PC-3 (cell line): ENCODE measurements at regions not wholly inside any gene's neighbourhood (a gene's known extent, or its start where the extent isn't known, plus 50 kb on each side); places are given as distances from the start of the nearest gene placed in this dataset.

Experiments used
- ATAC-seq: fragments of 200-7000 bp; cut with Tn5 transposase; 2 replicates; pipeline ENCODE4 v1.9.1; 2020; ENCODE audit warnings: mild to moderate bottlenecking, moderate library complexity
- BruUV-seq: library from RNA; stranded (reverse); fragments of 400-500 nt; replicated peaks from 2 replicates; lab custom pipeline; 2021; lab: Mats Ljungman, UMichigan
- CTCF ChIA-PET: fragments of 300-600 bp; sonication (Branson Sonifier 250); formaldehyde crosslinking; loops from one replicate; lab custom pipeline; 2022; ENCODE audit warnings: antibody characterized with exemption; lab: Charles Lee
- POLR2A ChIA-PET: fragments of 300-600 bp; sonication (Branson Sonifier 250); formaldehyde crosslinking; loops from one replicate; lab custom pipeline; 2022; ENCODE audit warnings: antibody characterized with exemption; ENCODE audit not compliant: unreplicated experiment; lab: Charles Lee
- DNase-seq: peaks from one replicate; pipeline ENCODE4 v3.0.0-alpha.2; 2015
- H2AFZ ChIP-seq: fragments of 300-600 bp; sonication (generic); 2 replicates; pipeline ENCODE4 v1.6.0; 2016; ENCODE audit warnings: antibody characterized with exemption, low read length
- H3F3A ChIP-seq: fragments of 300-600 bp; sonication (generic); one replicate; pipeline ENCODE4 v1.6.0; 2017; ENCODE audit warnings: antibody characterized with exemption, low read length, control low read depth, mild to moderate bottlenecking; ENCODE audit not compliant: unreplicated experiment
- H3K27ac ChIP-seq: fragments of 300-600 bp; sonication (generic); 2 replicates; pipeline ENCODE4 v1.5.1; 2016; ENCODE audit warnings: mild to moderate bottlenecking, low read length
- H3K27me3 ChIP-seq: fragments of 300-600 bp; sonication (generic); 2 replicates; pipeline ENCODE4 v1.6.1; 2016; ENCODE audit warnings: low read length, mixed read lengths
- H3K36me3 ChIP-seq: fragments of 300-600 bp; sonication (generic); 2 replicates; pipeline ENCODE4 v1.6.1; 2016; ENCODE audit warnings: low read depth, mixed run types, low read length, mixed read lengths
- H3K4me1 ChIP-seq: fragments of 300-600 bp; sonication (generic); 2 replicates; pipeline ENCODE4 v1.5.1; 2016; ENCODE audit warnings: low read length; ENCODE audit not compliant: insufficient read depth
- H3K4me2 ChIP-seq: fragments of 300-600 bp; sonication (generic); 2 replicates; pipeline ENCODE4 v1.6.0; 2016; ENCODE audit warnings: low read length
- H3K4me3 ChIP-seq: fragments of 300-600 bp; sonication (generic); 2 replicates; pipeline ENCODE4 v1.5.1; 2016; ENCODE audit warnings: mild to moderate bottlenecking, low read length, mixed read lengths
- H3K79me2 ChIP-seq: fragments of 300-600 bp; sonication (generic); 2 replicates; pipeline ENCODE4 v1.6.1; 2017; ENCODE audit warnings: low read length, mixed read lengths
- H3K9ac ChIP-seq: fragments of 300-600 bp; sonication (generic); 2 replicates; pipeline ENCODE4 v1.6.0; 2016; ENCODE audit warnings: mild to moderate bottlenecking, low read length
- H3K9me2 ChIP-seq: fragments of 300-600 bp; sonication (generic); replicated peaks from 2 replicates; pipeline ENCODE4 v1.6.1; 2016; ENCODE audit warnings: mixed run types, low read length, mixed read lengths
- H3K9me3 ChIP-seq: fragments of 300-600 bp; sonication (generic); 2 replicates; pipeline ENCODE4 v1.6.1; 2016; ENCODE audit warnings: low read length, mixed read lengths
- H4K20me1 ChIP-seq: fragments of 300-600 bp; sonication (generic); 2 replicates; pipeline ENCODE4 v1.6.1; 2016; ENCODE audit warnings: low read length, mixed read lengths
- EZH2 ChIP-seq: fragments of 300-600 bp; sonication (generic); IDR thresholded peaks from one replicate; pipeline ENCODE4 v1.6.1; 2017; ENCODE audit warnings: antibody characterized with exemption, mild to moderate bottlenecking, low read length; ENCODE audit not compliant: unreplicated experiment
- EZH2phosphoT487 ChIP-seq: fragments of 300-600 bp; sonication (generic); IDR thresholded peaks from 2 replicates; pipeline ENCODE4 v1.6.1; 2018; ENCODE audit warnings: mild to moderate bottlenecking, antibody characterized with exemption, low read length, borderline replicate concordance
- intact Hi-C: fragments of 100-400 bp; cut with micrococcal nuclease; formaldehyde crosslinking; loops from 2 replicates; pipeline ENCODE4 v1.9.0; 2023
- TF ChIP-seq, protein P1 (sequence below): fragments of 300-600 bp; sonication (generic); conservative IDR thresholded peaks from 2 replicates; pipeline ENCODE4 v1.5.1; 2017; ENCODE audit warnings: antibody characterized with exemption, low read depth, mild to moderate bottlenecking, low read length

DNA sequence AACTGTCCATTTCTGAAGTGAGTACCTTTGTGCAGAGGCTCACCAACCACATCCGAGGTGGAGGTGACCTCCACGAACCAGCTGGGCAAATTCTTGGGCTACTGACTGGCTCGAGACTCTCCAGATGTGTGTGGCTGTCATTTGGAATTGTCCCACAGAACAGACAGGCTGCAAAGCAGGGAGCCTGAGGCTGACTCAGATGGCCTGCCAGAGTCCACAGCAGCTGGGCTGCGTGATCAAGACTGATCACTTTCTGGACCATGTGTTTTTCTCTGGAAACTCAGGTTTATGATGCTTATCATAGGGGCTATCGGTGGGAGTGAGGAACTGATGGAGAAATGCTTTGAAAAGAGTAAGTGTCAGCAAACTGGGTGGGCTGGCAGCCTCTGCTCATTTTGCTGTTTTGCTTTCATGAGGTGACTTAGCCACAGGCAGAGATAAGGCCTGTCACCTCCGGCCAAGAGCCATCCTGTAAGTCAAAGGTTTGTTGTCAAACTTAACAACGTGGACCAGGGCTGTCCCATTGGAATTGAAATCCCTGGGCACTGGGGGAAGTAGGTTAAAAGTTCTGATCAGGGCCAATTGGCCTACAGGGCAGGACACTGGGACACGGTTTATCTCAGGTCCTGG, 120.4 kb downstream of the LIPG start:
- Histone ChIP-seq H2AFZ (no peak overlapping the region), H3K9ac (no peak overlapping the region), H3F3A (no peaks in the 10 kb centered on the region), H4K20me1 (no peaks in the 10 kb centered on the region), H3K27ac (peak overlapping the region; percentile 9; the same call in 1 of the 2 replicates), H3K4me3 (no peak overlapping the region), H3K4me1 (peaks cover 12% of the 10 kb centered on the region), H3K9me2 (no peaks in the 10 kb centered on the region), H3K36me3 (no peaks in the 10 kb centered on the region), H3K4me2 (no peak overlapping the region), H3K27me3 (no peaks in the 10 kb centered on the region), H3K79me2 (no peaks in the 10 kb centered on the region), H3K9me3 (no peaks in the 10 kb centered on the region)
- DNase-seq = no peak
- ChIA-PET CTCF (no interaction called here), POLR2A (no interaction called here)
- no peak for ATAC-seq
- intact Hi-C loops = no loop called here
- TF ChIP-seq EZH2phosphoT487 (no peak), EZH2 (no peak)
- TF ChIP-seq, protein P1, sequence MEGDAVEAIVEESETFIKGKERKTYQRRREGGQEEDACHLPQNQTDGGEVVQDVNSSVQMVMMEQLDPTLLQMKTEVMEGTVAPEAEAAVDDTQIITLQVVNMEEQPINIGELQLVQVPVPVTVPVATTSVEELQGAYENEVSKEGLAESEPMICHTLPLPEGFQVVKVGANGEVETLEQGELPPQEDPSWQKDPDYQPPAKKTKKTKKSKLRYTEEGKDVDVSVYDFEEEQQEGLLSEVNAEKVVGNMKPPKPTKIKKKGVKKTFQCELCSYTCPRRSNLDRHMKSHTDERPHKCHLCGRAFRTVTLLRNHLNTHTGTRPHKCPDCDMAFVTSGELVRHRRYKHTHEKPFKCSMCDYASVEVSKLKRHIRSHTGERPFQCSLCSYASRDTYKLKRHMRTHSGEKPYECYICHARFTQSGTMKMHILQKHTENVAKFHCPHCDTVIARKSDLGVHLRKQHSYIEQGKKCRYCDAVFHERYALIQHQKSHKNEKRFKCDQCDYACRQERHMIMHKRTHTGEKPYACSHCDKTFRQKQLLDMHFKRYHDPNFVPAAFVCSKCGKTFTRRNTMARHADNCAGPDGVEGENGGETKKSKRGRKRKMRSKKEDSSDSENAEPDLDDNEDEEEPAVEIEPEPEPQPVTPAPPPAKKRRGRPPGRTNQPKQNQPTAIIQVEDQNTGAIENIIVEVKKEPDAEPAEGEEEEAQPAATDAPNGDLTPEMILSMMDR = no peak
- no TSS peak for BruUV-seq

DNA sequence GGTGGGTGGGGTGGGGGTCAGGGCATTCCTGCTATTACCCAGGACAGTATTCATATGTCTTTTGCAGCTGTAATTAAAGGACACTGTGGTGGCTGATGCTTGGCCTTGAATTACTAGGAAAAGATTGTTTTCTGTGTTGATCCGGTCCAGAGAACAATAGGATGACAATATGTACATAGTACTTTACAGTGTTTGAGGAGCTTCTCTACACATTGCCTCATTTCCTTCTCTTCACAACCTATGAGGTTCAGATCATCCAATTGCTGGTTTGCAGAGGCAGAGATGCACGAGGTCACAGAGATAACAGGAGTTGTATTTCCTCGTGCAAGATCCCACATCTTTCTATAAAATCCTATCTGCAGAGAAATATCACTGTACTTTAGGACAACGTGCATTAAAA, 119.5 kb downstream of the LIPG start:
- no peak overlapping the region for H3K9ac ChIP-seq
- TF ChIP-seq, protein P1 = no peak
- no peak for TF ChIP-seq EZH2
- TF ChIP-seq EZH2phosphoT487 = no peak
- H2AFZ ChIP-seq = no peak overlapping the region
- no peaks in the 10 kb centered on the region for H3K9me2 ChIP-seq
- H3K9me3 ChIP-seq = no peaks in the 10 kb centered on the region
- DNase-seq (peak; percentile 38), ATAC-seq (peak; percentile 93)
- H3K4me3 ChIP-seq = no peak overlapping the region
- no peaks in the 10 kb centered on the region for H3K27me3 ChIP-seq
- no peaks in the 10 kb centered on the region for H4K20me1 ChIP-seq
- intact Hi-C loops = no loop called here
- no peaks in the 10 kb centered on the region for H3K79me2 ChIP-seq
- ChIA-PET CTCF (no interaction called here), POLR2A (interaction anchor here (0.6 kb wide), 1 partner anchor 446 kb away, joined by 4 read pairs; no protein-coding TSS in a partner anchor)
- no peaks in the 10 kb centered on the region for H3F3A ChIP-seq
- H3K4me1 ChIP-seq = peaks cover 12% of the 10 kb centered on the region
- no peak overlapping the region for H3K27ac ChIP-seq
- no TSS peak for BruUV-seq
- no peak overlapping the region for H3K4me2 ChIP-seq
- no peaks in the 10 kb centered on the region for H3K36me3 ChIP-seq

DNA sequence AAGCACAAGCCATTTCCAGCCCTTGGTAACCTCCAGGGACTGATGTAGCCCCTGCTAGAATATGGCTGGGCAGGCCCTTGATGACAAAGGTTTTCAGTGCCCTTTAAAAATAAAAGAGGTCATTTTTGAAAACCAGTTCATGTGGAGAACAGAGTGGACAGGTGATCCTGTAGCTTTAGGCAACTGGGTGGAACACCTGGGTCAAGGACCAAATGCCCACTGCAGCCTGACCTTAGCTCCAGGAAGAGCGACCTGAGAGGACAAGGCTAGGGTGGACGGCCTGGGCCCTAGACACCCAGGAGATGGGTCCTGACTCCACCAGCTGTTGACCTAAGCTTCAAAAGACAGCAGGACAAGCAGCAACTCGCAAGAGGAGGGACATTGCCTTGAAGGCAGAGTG, 116.6 kb downstream of the LIPG start:
- H3K79me2 ChIP-seq = no peaks in the 10 kb centered on the region
- H4K20me1 ChIP-seq = no peaks in the 10 kb centered on the region
- no peaks in the 10 kb centered on the region for H3K27me3 ChIP-seq
- intact Hi-C loops = no loop called here
- H3K9me3 ChIP-seq = no peaks in the 10 kb centered on the region
- no peaks in the 10 kb centered on the region for H3K36me3 ChIP-seq
- TF ChIP-seq, protein P1 = no peak
- TF ChIP-seq EZH2phosphoT487 (no peak), EZH2 (no peak)
- no peaks in the 10 kb centered on the region for H3K9me2 ChIP-seq
- no peak overlapping the region for H3K27ac ChIP-seq
- H3K4me1 ChIP-seq = no peaks in the 10 kb centered on the region
- DNase-seq (no peak), ATAC-seq (no peak)
- no TSS peak for BruUV-seq
- no peak overlapping the region for H2AFZ ChIP-seq
- ChIA-PET CTCF (no interaction called here), POLR2A (no interaction called here)
- H3F3A ChIP-seq = no peaks in the 10 kb centered on the region
- no peak overlapping the region for H3K4me3 ChIP-seq
- H3K9ac ChIP-seq = no peak overlapping the region
- H3K4me2 ChIP-seq = no peak overlapping the region
